Lung (tissue), 11 donors: ENCODE measurements at regions not wholly inside any gene's neighbourhood (a gene's known extent, or its start where the extent isn't known, plus 50 kb on each side); places are given as distances from the start of the nearest gene placed in this dataset.

Experiments used
- ATAC-seq: fragments of 200-7000 bp; cut with Tn5 transposase; one replicate; pipeline ENCODE4 v1.9.1; 2020; ENCODE audit warnings: moderate number of reproducible peaks; ENCODE audit not compliant: insufficient read depth, low FRiP score
- DNase-seq, 3 donors: peaks; one replicate each; pipeline ENCODE4 v3.0.0-alpha.2; 2013 to 2017
- H3K27ac ChIP-seq, 2 donors: one replicate each; pipeline ENCODE4 v1.5.1; 2013; ENCODE audit warnings: mild to moderate bottlenecking in 2 of 2, moderate library complexity in 2 of 2, control low read depth in 1 of 2, inconsistent platforms in 1 of 2, low read depth in 1 of 2, low read length in 1 of 2
- H3K27me3 ChIP-seq, 3 donors: one replicate each; pipeline ENCODE4 v1.5.1; 2013; ENCODE audit warnings: low read length in 2 of 3; ENCODE audit not compliant: control insufficient read depth in 3 of 3, insufficient read depth in 3 of 3
- H3K36me3 ChIP-seq, 4 donors: one replicate each; pipeline ENCODE4 v1.5.1; 2013; ENCODE audit warnings: low read length in 4 of 4, mild to moderate bottlenecking in 1 of 4, moderate library complexity in 1 of 4; ENCODE audit not compliant: control insufficient read depth in 4 of 4, insufficient read depth in 4 of 4
- H3K4me1 ChIP-seq, 5 donors: one replicate each; pipeline ENCODE4 v1.5.1; 2013; ENCODE audit warnings: low read length in 5 of 5, mild to moderate bottlenecking in 2 of 5, moderate library complexity in 1 of 5; ENCODE audit not compliant: control insufficient read depth in 5 of 5, insufficient read depth in 5 of 5
- H3K4me3 ChIP-seq: one replicate; pipeline ENCODE4 v1.5.1; 2013; ENCODE audit warnings: mild to moderate bottlenecking, control low read depth, moderate library complexity
- H3K9ac ChIP-seq, 2 donors: one replicate each; pipeline ENCODE4 v1.5.1; 2013; ENCODE audit warnings: low read length in 2 of 2, control low read depth in 1 of 2; ENCODE audit not compliant: insufficient read depth in 1 of 2
- H3K9me3 ChIP-seq, 4 donors: one replicate each; pipeline ENCODE4 v1.5.1; 2013; ENCODE audit warnings: low read length in 3 of 4, mild to moderate bottlenecking in 1 of 4, moderate library complexity in 1 of 4; ENCODE audit not compliant: control insufficient read depth in 4 of 4, insufficient read depth in 3 of 4
- WGBS, 2 donors: extraction: QIAGEN DNeasy Blood & Tissue Kit; methylation state at CpG; one replicate each; pipeline ENCODE4 v1.1.7; 2013; 5-methylcytosine and 5-hydroxymethylcytosine counted together
- TF ChIP-seq, protein P1 (sequence below): IDR thresholded peaks from 2 replicates; pipeline ENCODE4 v1.5.1; 2012; ENCODE audit warnings: mild to moderate bottlenecking; ENCODE audit errors: control extremely low read depth, extremely low read depth
- donor health status: control.
- donor health status: control.
- donor health status: Bipolar disorder and iron deficiency.
- donor health status: healthy.
- donor health status: DM: yes; HTN: yes; CAD: no.

DNA sequence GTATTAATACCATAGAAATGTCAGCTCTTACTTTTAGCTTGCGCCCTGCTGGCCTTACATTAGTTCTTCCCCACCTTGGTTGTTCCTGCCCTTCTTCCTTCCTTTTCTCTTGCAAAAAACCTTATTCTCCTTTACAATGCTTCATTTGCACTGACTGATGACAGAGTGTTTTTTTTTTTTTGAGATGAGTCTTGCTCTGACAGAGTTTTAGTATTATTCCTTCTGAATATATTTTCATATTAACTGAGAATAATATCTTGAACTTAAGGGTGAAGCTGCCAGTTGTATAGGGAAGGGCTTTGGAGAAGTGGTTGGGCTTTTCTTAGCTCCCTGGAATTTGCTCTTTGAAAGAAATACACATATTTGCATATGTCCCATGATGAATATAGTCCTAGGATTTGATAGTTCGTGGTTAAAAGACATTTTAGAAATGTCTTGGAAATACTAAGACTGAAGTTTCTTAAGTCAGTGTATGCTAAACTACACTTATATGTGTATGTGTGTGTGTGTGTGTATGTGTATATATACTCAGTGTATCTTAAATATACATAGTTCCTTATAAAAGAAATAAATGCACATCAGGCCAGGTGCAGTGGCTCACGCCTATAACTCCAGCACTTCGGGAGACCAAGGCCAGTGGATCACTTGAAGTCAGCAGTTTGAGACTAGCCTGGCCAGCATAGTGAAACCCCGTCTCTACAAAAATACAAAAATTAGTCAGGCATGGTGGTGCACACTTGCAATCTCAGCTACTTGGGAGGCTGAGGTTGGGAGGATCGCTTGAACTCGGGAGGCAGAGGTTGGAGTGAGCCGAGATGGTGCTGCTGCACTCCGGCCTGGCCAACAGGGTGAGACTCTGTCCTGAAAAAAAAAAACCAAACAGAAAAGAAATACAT lies 216.1 kb upstream of the MYLIP start:
- no peak overlapping the region for H3K4me3 ChIP-seq
- TF ChIP-seq, protein P1, sequence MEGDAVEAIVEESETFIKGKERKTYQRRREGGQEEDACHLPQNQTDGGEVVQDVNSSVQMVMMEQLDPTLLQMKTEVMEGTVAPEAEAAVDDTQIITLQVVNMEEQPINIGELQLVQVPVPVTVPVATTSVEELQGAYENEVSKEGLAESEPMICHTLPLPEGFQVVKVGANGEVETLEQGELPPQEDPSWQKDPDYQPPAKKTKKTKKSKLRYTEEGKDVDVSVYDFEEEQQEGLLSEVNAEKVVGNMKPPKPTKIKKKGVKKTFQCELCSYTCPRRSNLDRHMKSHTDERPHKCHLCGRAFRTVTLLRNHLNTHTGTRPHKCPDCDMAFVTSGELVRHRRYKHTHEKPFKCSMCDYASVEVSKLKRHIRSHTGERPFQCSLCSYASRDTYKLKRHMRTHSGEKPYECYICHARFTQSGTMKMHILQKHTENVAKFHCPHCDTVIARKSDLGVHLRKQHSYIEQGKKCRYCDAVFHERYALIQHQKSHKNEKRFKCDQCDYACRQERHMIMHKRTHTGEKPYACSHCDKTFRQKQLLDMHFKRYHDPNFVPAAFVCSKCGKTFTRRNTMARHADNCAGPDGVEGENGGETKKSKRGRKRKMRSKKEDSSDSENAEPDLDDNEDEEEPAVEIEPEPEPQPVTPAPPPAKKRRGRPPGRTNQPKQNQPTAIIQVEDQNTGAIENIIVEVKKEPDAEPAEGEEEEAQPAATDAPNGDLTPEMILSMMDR, result no peak
- no peaks in the 10 kb centered on the region for H3K36me3 ChIP-seq
- DNase-seq (no peak), ATAC-seq (no peak)
- H3K27ac ChIP-seq, result no peak overlapping the region
- 93 to 95% methylated on average over 9 of the region's 9 CpGs for WGBS, 2 donors
- no peak overlapping the region for H3K9ac ChIP-seq
- H3K9me3 ChIP-seq, result no peaks in the 10 kb centered on the region
- H3K27me3 ChIP-seq, result no peaks in the 10 kb centered on the region
- H3K4me1 ChIP-seq, result peaks cover 0 to 7% (median 0%) of the 10 kb centered on the region in 5 donors

DNA sequence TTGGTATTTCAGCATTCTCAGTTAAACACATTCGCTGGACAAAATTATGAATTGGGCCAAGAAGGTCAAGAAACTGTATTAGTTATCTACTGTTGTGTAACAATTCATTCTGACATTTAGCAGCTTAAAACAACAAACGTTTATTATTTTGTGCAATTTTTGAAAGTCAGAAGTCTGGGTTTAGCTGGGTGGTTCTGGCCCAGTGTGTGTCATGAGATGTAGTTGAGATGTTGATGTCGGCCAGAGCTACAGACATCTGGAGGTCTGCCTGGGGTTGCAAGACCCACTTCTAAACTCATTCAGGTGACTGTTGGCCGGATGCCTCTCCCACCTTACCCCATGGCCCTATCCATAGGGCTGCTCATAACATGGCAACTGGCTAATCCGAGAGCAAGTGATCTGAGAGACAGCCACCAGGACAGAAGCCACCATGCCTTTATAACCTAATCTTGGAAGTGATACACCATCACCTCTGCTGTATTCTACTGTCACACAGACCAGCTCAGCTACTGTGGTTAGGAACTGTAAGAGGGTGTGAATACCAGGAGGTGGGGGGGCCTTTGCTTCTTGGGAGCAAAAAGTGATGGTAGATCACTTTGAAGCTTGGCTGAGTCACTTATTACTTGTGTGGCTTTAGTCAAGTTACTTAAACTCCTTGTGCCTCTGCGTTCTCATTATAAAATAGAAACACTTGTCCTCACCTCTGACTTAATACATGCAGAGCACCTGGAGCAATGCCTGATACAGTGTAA lies 217.0 kb upstream of the MYLIP start:
- Histone ChIP-seq H3K36me3 (no peaks in the 10 kb centered on the region), H3K4me3 (no peak overlapping the region), H3K27ac (no peak overlapping the region), H3K4me1 (peaks cover 0 to 7% (median 0%) of the 10 kb centered on the region in 5 donors), H3K27me3 (no peaks in the 10 kb centered on the region), H3K9ac (no peak overlapping the region), H3K9me3 (no peaks in the 10 kb centered on the region)
- ATAC-seq (no peak), DNase-seq (no peak)
- TF ChIP-seq, protein P1, result no peak
- 87 to 94% methylated on average over 6 of the region's 6 CpGs for WGBS, 2 donors

DNA sequence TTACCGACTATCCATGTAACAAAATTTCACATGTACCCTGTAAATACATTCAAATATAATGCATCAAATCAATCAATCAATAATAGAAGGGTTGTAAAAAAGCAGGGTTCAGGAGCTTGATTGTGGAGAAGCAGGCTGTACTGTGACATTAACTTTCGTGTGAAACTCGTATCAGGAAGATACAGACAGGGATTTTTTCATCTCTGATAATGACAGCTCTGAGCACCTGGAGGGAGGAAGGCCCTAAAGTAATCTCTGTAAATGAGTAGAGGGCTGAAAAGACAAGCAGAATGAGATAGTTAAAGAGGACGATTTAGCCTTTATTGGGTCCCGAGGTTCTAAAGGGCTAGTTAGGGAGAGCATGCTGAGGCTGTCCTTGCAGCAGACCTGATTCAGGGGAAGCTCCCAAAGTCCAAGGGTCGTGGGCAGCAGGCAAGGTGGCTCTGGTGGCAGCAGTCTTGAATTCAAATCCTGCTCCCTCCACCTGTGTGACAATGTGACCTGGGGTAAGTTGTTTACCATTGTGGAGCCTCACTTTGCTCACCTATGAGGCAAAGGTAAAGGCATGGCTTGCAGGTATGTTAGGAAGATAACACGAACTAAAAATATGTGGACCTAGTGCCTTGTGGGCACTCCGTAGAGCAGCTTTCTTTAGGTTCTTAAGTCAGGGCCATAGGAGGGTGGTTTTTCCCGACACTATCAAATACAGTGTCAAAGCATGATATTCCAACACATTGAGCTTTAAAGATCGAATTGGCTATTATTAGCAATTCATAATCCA lies 219.4 kb upstream of the MYLIP start:
- H3K27me3 ChIP-seq, result no peaks in the 10 kb centered on the region
- H3K9ac ChIP-seq, result no peak overlapping the region
- WGBS, 2 donors, result 91 to 92% methylated on average over 10 of the region's 10 CpGs
- H3K4me1 ChIP-seq, result peaks cover 0 to 7% (median 0%) of the 10 kb centered on the region in 5 donors
- H3K9me3 ChIP-seq, result no peaks in the 10 kb centered on the region
- H3K4me3 ChIP-seq, result no peak overlapping the region
- no peaks in the 10 kb centered on the region for H3K36me3 ChIP-seq
- no peak overlapping the region for H3K27ac ChIP-seq
- DNase-seq (no peak), ATAC-seq (no peak)
- TF ChIP-seq, protein P1, result no peak
